A549 (cell line): ENCODE measurements at regions not wholly inside any gene's neighbourhood (a gene's known extent, or its start where the extent isn't known, plus 50 kb on each side); places are given as distances from the start of the nearest gene placed in this dataset.

Experiments
- CHD4 ChIP-seq: fragments of 200-600 bp; sonication (generic); IDR thresholded peaks from 2 replicates; pipeline ENCODE4 v1.6.1; 2016; ENCODE audit warnings: antibody characterized with exemption, mild to moderate bottlenecking, borderline replicate concordance
- EP300 ChIP-seq, 2 experiments: fragments of >200 bp; sonication (Bioruptor Twin); formaldehyde crosslinking; IDR thresholded peaks; 2 replicates in 1 of 2; 3 replicates in 1 of 2; pipeline ENCODE4 v1.6.1; 2016 to 2017
- GATA3 ChIP-seq: IDR thresholded peaks from 2 replicates; pipeline ENCODE4 v1.6.1; 2012; ENCODE audit warnings: borderline replicate concordance
- JUN ChIP-seq, 2 experiments: fragments of >200 bp; sonication (Bioruptor Twin); formaldehyde crosslinking; IDR thresholded peaks; 2 replicates in 1 of 2; 3 replicates in 1 of 2; pipeline ENCODE4 v1.6.1; 2016 to 2017
- MAFK ChIP-seq: fragments of 450-650 bp; IDR thresholded peaks from 2 replicates; pipeline ENCODE4 v1.6.1; 2014; ENCODE audit not compliant: partially characterized antibody
- MYC ChIP-seq: IDR thresholded peaks from 2 replicates; pipeline ENCODE4 v1.6.1; 2012; ENCODE audit warnings: mild to moderate bottlenecking, inconsistent platforms, low read length, improper control_type of control experiment, borderline replicate concordance
- NR3C1 ChIP-seq: fragments of >200 bp; sonication (Bioruptor Twin); formaldehyde crosslinking; IDR thresholded peaks from 3 replicates; pipeline ENCODE4 v1.6.1; 2017
- POLR2A ChIP-seq: IDR thresholded peaks from 2 replicates; pipeline ENCODE4 v1.6.1; 2012; ENCODE audit warnings: mild to moderate bottlenecking, low read length
- POLR2AphosphoS2 ChIP-seq: conservative IDR thresholded peaks from 2 replicates; pipeline ENCODE4 v1.6.1; 2012; ENCODE audit warnings: low read length, improper control_type of control experiment, inconsistent platforms
- RNF2 ChIP-seq: fragments of 200-600 bp; sonication (generic); IDR thresholded peaks from 2 replicates; pipeline ENCODE4 v1.6.1; 2016; ENCODE audit warnings: low read depth, mild to moderate bottlenecking, antibody characterized with exemption, moderate library complexity, borderline replicate concordance
- TF ChIP-seq, protein P1 (sequence below): fragments of >200 bp; sonication (Bioruptor Twin); formaldehyde crosslinking; IDR thresholded peaks from 3 replicates; pipeline ENCODE4 v1.5.1; 2016
- TF ChIP-seq, protein P2 (sequence below): IDR thresholded peaks from 2 replicates; pipeline ENCODE4 v1.6.1; 2012
- TF ChIP-seq, protein P3 (sequence below): fragments of 450-650 bp; IDR thresholded peaks from 2 replicates; pipeline ENCODE4 v1.6.1; 2014; ENCODE audit warnings: antibody characterized with exemption
- TF ChIP-seq, protein P4 (sequence below): IDR thresholded peaks from 2 replicates; pipeline ENCODE4 v1.6.1; 2012

DNA sequence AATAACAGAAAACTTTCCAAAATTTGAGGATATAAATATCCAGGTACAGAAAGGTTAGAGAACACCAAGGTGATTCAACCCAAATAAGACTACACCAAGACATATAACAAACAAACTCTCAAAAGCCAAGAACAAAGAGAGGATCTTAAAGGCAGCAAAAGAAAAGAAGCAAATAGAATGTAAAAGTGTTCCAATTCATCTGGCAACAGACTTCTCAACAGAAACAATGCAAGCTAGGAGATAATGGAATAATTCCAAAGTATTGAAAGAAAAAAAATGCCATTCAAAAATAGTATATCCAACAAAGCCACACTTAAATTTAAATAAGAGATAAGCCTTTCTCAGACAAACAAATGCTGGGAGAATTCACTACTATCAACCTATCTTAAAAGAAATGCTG, 153.0 kb upstream of the FAT3 start:
- TF ChIP-seq MAFK (no peak), MYC (no peak), RNF2 (no peak), POLR2A (no peak), CHD4 (no peak), GATA3 (no peak), EP300 (IDR thresholded peaks at IDR 0.05) (no peak), POLR2AphosphoS2 (no peak), JUN (IDR thresholded peaks at IDR 0.05) (no peak), NR3C1 (no peak)
- TF ChIP-seq, protein P1, sequence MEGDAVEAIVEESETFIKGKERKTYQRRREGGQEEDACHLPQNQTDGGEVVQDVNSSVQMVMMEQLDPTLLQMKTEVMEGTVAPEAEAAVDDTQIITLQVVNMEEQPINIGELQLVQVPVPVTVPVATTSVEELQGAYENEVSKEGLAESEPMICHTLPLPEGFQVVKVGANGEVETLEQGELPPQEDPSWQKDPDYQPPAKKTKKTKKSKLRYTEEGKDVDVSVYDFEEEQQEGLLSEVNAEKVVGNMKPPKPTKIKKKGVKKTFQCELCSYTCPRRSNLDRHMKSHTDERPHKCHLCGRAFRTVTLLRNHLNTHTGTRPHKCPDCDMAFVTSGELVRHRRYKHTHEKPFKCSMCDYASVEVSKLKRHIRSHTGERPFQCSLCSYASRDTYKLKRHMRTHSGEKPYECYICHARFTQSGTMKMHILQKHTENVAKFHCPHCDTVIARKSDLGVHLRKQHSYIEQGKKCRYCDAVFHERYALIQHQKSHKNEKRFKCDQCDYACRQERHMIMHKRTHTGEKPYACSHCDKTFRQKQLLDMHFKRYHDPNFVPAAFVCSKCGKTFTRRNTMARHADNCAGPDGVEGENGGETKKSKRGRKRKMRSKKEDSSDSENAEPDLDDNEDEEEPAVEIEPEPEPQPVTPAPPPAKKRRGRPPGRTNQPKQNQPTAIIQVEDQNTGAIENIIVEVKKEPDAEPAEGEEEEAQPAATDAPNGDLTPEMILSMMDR = no peak
- TF ChIP-seq, protein P2, sequence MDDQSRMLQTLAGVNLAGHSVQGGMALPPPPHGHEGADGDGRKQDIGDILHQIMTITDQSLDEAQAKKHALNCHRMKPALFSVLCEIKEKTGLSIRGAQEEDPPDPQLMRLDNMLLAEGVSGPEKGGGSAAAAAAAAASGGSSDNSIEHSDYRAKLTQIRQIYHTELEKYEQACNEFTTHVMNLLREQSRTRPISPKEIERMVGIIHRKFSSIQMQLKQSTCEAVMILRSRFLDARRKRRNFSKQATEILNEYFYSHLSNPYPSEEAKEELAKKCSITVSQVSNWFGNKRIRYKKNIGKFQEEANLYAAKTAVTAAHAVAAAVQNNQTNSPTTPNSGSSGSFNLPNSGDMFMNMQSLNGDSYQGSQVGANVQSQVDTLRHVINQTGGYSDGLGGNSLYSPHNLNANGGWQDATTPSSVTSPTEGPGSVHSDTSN = no peak
- TF ChIP-seq, protein P3, sequence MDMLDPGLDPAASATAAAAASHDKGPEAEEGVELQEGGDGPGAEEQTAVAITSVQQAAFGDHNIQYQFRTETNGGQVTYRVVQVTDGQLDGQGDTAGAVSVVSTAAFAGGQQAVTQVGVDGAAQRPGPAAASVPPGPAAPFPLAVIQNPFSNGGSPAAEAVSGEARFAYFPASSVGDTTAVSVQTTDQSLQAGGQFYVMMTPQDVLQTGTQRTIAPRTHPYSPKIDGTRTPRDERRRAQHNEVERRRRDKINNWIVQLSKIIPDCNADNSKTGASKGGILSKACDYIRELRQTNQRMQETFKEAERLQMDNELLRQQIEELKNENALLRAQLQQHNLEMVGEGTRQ = no peak
- TF ChIP-seq, protein P4, sequence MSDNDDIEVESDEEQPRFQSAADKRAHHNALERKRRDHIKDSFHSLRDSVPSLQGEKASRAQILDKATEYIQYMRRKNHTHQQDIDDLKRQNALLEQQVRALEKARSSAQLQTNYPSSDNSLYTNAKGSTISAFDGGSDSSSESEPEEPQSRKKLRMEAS = no peak
